Keratinocyte (primary cell): ENCODE measurements at regions not wholly inside any gene's neighbourhood (a gene's known extent, or its start where the extent isn't known, plus 50 kb on each side); places are given as distances from the start of the nearest gene placed in this dataset.

Experiments used
- EZH2 ChIP-seq: IDR thresholded peaks from one replicate; pipeline ENCODE4 v1.6.1; 2012; ENCODE audit warnings: inconsistent platforms, mild to moderate bottlenecking, low read length, moderate library complexity
- TF ChIP-seq, protein P1 (sequence below), 3 experiments: IDR thresholded peaks in 1 of 3; conservative IDR thresholded peaks in 1 of 3; optimal IDR thresholded peaks in 1 of 3; 2 replicates in 2 of 3; 3 replicates in 1 of 3; pipeline versions ENCODE3 to v1.5.1; 2011; ENCODE audit warnings: low read length in 3 of 3, mild to moderate bottlenecking in 3 of 3, moderate library complexity in 2 of 3, control low read depth in 1 of 3, inconsistent platforms in 1 of 3; ENCODE audit not compliant: insufficient read depth in 2 of 3; ENCODE audit errors: extremely low read depth in 1 of 3

DNA sequence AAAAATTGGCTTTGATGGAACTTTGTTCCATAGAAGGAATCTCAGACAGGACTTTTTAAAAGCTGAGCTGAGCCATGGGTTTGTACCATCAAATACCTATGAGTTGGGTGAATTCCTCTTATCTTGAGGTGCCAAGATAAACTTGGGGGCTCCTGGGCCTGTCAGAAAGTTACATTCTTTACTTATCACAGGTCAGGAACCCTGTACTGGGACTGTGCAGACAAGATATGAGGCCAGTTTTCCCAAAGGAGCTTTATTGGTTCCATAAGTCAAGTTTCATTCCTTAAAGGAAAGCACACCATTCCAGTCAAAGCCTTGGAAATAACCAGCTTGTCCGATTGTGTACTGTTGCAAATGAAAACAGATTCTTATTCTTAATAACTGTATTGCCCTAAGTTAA is 72.4 kb upstream of the PACRGL start:
- TF ChIP-seq, protein P1, sequence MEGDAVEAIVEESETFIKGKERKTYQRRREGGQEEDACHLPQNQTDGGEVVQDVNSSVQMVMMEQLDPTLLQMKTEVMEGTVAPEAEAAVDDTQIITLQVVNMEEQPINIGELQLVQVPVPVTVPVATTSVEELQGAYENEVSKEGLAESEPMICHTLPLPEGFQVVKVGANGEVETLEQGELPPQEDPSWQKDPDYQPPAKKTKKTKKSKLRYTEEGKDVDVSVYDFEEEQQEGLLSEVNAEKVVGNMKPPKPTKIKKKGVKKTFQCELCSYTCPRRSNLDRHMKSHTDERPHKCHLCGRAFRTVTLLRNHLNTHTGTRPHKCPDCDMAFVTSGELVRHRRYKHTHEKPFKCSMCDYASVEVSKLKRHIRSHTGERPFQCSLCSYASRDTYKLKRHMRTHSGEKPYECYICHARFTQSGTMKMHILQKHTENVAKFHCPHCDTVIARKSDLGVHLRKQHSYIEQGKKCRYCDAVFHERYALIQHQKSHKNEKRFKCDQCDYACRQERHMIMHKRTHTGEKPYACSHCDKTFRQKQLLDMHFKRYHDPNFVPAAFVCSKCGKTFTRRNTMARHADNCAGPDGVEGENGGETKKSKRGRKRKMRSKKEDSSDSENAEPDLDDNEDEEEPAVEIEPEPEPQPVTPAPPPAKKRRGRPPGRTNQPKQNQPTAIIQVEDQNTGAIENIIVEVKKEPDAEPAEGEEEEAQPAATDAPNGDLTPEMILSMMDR (optimal IDR thresholded peaks at IDR 0.05 in 1 of 3, IDR thresholded peaks at IDR 0.05 in 1 of 3, conservative IDR thresholded peaks at IDR 0.05 in 1 of 3; ENCODE audit: extremely low read depth in 1 of 3, insufficient read depth in 2 of 3, low read length in 3 of 3), result no peak
- TF ChIP-seq EZH2, result no peak
